ENCODE measurements at regions not wholly inside any gene's neighbourhood (a gene's known extent, or its start where the extent isn't known, plus 50 kb on each side); places are given as distances from the start of the nearest gene placed in this dataset.

- TF ChIP-seq RFX1 (IDR thresholded peaks at IDR 0.05) (no peak), JUND (IDR thresholded peaks at IDR 0.05; ENCODE audit: borderline replicate concordance, low read depth, low read length) (no peak), JUND (tag; IDR thresholded peaks at IDR 0.05; ENCODE audit: borderline replicate concordance, low read depth, low read length) (no peak), ZNF512 (tag; IDR thresholded peaks at IDR 0.05) (no peak), CBFA2T3 (IDR thresholded peaks at IDR 0.05) (no peak), TSC22D4 (tag; IDR thresholded peaks at IDR 0.05) (no peak)
Observed at GRCh38 chr20:20887593-20888265, 175.3 kb upstream of the RALGAPA2 start (continued).

- intact Hi-C loops (cut with micrococcal nuclease), result no loop called here
- Histone ChIP-seq H4K20me1 (replicated peaks; ENCODE audit: control insufficient read depth, insufficient read depth, low read length) (no peaks in the 10 kb centered on the region), H3K4me3 (no peak overlapping the region), H3K9me3 (replicated peaks; ENCODE audit: control insufficient read depth, insufficient read depth, low read depth, low read length) (no peaks in the 10 kb centered on the region), H3K9me1 (ENCODE audit: control insufficient read depth, insufficient read depth, low read length) (no peaks in the 10 kb centered on the region), H3K36me3 (ENCODE audit: control insufficient read depth, insufficient read depth, low read length) (no peaks in the 10 kb centered on the region), H3K4me1 (replicated peaks in 1 of 2; ENCODE audit: control insufficient read depth in 2 of 2, insufficient read depth in 2 of 2, low read length in 2 of 2) (no peaks in the 10 kb centered on the region), H2AFZ (ENCODE audit: low read depth, low read length) (no peak overlapping the region), H3K27ac (ENCODE audit: extremely low read depth, low read depth, low read length) (no peak overlapping the region), H3K27me3 (ENCODE audit: control insufficient read depth in 2 of 2, insufficient read depth in 2 of 2, low read length in 2 of 2) (peaks cover 0 to 8% of the 10 kb centered on the region in 2 experiments; a peak in 3 of 5 replicates), H3K9ac (ENCODE audit: insufficient read depth in 1 of 2, low read depth in 2 of 2, low read length in 2 of 2) (no peak overlapping the region), H3K79me2 (ENCODE audit: control insufficient read depth, insufficient read depth, low read length) (no peaks in the 10 kb centered on the region), H3K4me2 (ENCODE audit: insufficient read depth, low read length) (no peak overlapping the region)
- BruUV-seq (replicated peaks), result no TSS peak
- WGBS (ENCODE audit: insufficient coverage, low coverage, missing lambda C conversion rate), result 0% methylated on average over 2 of the region's 2 CpGs
- no peak for TF ChIP-seq RHOXF2B (CRISPR knock-in tag; conservative IDR thresholded peaks at IDR 0.05)
- DNase-seq (ENCODE audit: extremely low read depth in 1 of 4, low spot score in 3 of 4) (no peak), FAIRE-seq (no peak), ATAC-seq (no peak)
- POLR2A ChIA-PET, result no interaction called here
- CTCF ChIA-PET (ENCODE audit: low intra/inter-chr PET ratio), result no interaction called here
- in situ Hi-C loops (cut with MboI), result no loop called here
Observed at GRCh38 chr20:20881808-20882207, 169.4 kb upstream of the RALGAPA2 start.

Data from K562 (cell line).